ENCODE measurements at regions not wholly inside any gene's neighbourhood (a gene's known extent, or its start where the extent isn't known, plus 50 kb on each side); places are given as distances from the start of the nearest gene placed in this dataset.

DNA sequence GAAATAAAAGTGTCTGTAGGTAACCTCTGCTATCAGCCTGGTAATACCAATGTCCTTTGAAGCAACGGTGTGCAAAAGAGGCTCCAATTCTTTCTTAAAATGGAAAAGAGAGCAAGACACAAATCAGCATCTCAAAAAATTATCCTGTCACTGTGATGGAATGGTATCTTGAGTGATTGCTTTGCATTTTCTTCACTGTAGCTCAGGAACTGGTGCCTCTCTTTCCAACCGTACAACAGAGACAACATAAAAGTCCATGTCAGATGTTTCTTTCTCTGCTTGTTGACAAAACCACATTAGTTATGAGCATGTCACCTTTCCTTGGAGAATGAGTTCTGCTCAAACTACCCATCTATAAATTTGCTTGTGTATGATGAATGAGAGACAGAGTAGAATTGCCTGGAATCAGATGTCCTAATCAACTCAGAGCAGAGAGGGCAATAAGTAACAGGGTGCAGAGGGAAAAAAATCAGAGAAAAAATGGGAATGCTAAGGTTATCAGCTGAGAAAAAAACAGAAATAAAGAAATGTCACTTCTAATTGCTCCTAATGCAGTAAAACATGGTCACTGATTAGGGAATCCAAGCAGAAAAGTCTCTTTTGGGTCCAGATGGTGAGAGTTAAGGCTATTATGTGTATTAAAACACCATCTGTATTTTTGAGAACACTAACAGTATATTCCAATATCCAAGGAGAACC lies 465.0 kb upstream of the ATP2B1 start:
- Histone ChIP-seq H2AFZ (ENCODE audit: low read length, unreplicated experiment) (no peak overlapping the region), H3K4me3 (ENCODE audit: low read depth, low read length) (no peak overlapping the region), H3K79me2 (ENCODE audit: control insufficient read depth, insufficient read depth, low read length, unreplicated experiment) (no peaks in the 10 kb centered on the region), H3K4me1 (ENCODE audit: control insufficient read depth, insufficient read depth, low read length, unreplicated experiment) (no peaks in the 10 kb centered on the region), H3K36me3 (ENCODE audit: insufficient read depth, low read length) (no peaks in the 10 kb centered on the region), H3K27ac (ENCODE audit: low read depth, low read length) (no peak overlapping the region), H3K27me3 (ENCODE audit: insufficient read depth, low read length) (no peaks in the 10 kb centered on the region)

DNA sequence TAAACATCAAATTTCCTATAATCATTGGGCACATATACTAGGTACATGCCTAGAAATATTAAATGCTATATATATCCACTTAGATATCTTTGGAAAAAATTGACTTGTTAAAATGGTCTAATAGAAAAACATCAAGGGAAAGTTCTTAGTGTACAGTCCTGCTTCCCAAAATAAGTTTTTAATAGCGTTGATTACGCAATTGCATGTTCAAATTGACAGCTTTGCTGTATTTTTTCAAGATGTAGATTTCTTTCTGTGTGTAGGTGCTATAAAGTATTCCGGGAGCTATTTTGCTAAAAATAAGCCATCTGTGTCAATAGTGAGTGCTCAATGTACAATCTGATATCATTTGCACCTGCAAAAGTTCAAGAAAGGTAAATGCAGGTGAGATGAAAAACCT lies 463.9 kb upstream of the ATP2B1 start:
- Histone ChIP-seq H3K27me3 (ENCODE audit: insufficient read depth, low read length) (no peaks in the 10 kb centered on the region), H2AFZ (ENCODE audit: low read length, unreplicated experiment) (no peak overlapping the region), H3K4me3 (ENCODE audit: low read depth, low read length) (no peak overlapping the region), H3K4me1 (ENCODE audit: control insufficient read depth, insufficient read depth, low read length, unreplicated experiment) (no peaks in the 10 kb centered on the region), H3K27ac (ENCODE audit: low read depth, low read length) (no peak overlapping the region), H3K79me2 (ENCODE audit: control insufficient read depth, insufficient read depth, low read length, unreplicated experiment) (no peaks in the 10 kb centered on the region), H3K36me3 (ENCODE audit: insufficient read depth, low read length) (no peaks in the 10 kb centered on the region)

DNA sequence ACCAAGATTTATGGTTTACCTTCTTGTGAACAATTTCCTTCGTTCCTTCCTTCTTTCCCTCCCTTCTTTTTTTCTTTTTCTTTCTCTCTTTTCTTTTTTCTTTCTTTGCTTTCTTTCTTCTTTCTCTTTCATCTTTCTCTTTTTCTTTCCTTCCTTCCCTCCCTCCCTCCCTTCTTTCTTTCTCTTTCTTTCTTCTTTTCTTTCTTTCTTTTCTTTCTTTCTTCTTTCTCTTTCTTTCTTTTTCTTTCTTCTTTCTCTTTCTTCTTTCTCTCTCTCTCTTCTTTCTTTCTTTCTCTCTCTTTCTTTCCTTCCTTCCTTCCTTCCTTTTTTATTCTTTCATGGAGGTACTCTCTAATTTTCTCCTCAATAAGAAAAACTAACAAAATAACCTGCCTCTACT lies 462.1 kb upstream of the ATP2B1 start:
- H3K36me3 ChIP-seq (ENCODE audit: insufficient read depth, low read length), result no peaks in the 10 kb centered on the region
- no peaks in the 10 kb centered on the region for H3K79me2 ChIP-seq (ENCODE audit: control insufficient read depth, insufficient read depth, low read length, unreplicated experiment)
- H3K27ac ChIP-seq (ENCODE audit: low read depth, low read length), result no peak overlapping the region
- H3K27me3 ChIP-seq (ENCODE audit: insufficient read depth, low read length), result no peaks in the 10 kb centered on the region
- H2AFZ ChIP-seq (ENCODE audit: low read length, unreplicated experiment), result no peak overlapping the region
- no peaks in the 10 kb centered on the region for H3K4me1 ChIP-seq (ENCODE audit: control insufficient read depth, insufficient read depth, low read length, unreplicated experiment)
- H3K4me3 ChIP-seq (ENCODE audit: low read depth, low read length), result no peak overlapping the region

GRCh38 chr12:90167518-90168208 lies 459.0 kb upstream of the ATP2B1 start:
- no peak overlapping the region for H3K4me3 ChIP-seq (ENCODE audit: low read depth, low read length)
- no peaks in the 10 kb centered on the region for H3K79me2 ChIP-seq (ENCODE audit: control insufficient read depth, insufficient read depth, low read length, unreplicated experiment)
- no peaks in the 10 kb centered on the region for H3K36me3 ChIP-seq (ENCODE audit: insufficient read depth, low read length)
- no peak overlapping the region for H3K27ac ChIP-seq (ENCODE audit: low read depth, low read length)
- no peaks in the 10 kb centered on the region for H3K4me1 ChIP-seq (ENCODE audit: control insufficient read depth, insufficient read depth, low read length, unreplicated experiment)
- no peaks in the 10 kb centered on the region for H3K27me3 ChIP-seq (ENCODE audit: insufficient read depth, low read length)
- H2AFZ ChIP-seq (ENCODE audit: low read length, unreplicated experiment), result no peak overlapping the region

DNA sequence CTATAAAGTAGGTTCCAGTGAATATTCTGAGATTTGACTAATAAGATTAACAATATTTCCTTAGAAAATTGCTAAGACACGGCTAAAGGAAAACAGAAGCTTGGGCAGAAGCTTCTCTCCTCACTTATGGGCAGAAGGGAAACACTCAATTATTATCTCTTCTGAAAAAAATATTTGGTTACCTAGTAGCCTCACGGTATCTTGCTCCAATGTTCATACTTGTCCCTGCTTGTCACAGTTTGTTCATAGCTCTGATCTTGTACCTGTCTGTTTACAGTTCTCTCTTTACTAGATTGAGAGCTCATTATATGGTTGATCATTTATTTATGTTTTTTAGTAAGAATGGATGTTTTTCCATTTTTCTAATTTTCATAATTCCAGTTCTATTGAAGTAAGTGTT lies 458.0 kb upstream of the ATP2B1 start:
- Histone ChIP-seq H3K27ac (ENCODE audit: low read depth, low read length) (no peak overlapping the region), H2AFZ (ENCODE audit: low read length, unreplicated experiment) (no peak overlapping the region)

GRCh38 chr12:90166012-90166411 lies 457.4 kb upstream of the ATP2B1 start:
- no peak overlapping the region for H3K27ac ChIP-seq (ENCODE audit: low read depth, low read length)
- H3K27me3 ChIP-seq (ENCODE audit: insufficient read depth, low read length), result no peaks in the 10 kb centered on the region
- no peaks in the 10 kb centered on the region for H3K4me1 ChIP-seq (ENCODE audit: control insufficient read depth, insufficient read depth, low read length, unreplicated experiment)
- H2AFZ ChIP-seq (ENCODE audit: low read length, unreplicated experiment), result no peak overlapping the region
- no peak overlapping the region for H3K4me3 ChIP-seq (ENCODE audit: low read depth, low read length)
- no peaks in the 10 kb centered on the region for H3K79me2 ChIP-seq (ENCODE audit: control insufficient read depth, insufficient read depth, low read length, unreplicated experiment)
- no peaks in the 10 kb centered on the region for H3K36me3 ChIP-seq (ENCODE audit: insufficient read depth, low read length)

More for the DNA sequence above, 458.0 kb upstream of the ATP2B1 start:
- Histone ChIP-seq H3K36me3 (ENCODE audit: insufficient read depth, low read length) (no peaks in the 10 kb centered on the region), H3K79me2 (ENCODE audit: control insufficient read depth, insufficient read depth, low read length, unreplicated experiment) (no peaks in the 10 kb centered on the region), H3K27me3 (ENCODE audit: insufficient read depth, low read length) (no peaks in the 10 kb centered on the region), H3K4me3 (ENCODE audit: low read depth, low read length) (no peak overlapping the region), H3K4me1 (ENCODE audit: control insufficient read depth, insufficient read depth, low read length, unreplicated experiment) (no peaks in the 10 kb centered on the region)

GRCh38 chr12:90163975-90164374 lies 455.3 kb upstream of the ATP2B1 start:
- H3K4me3 ChIP-seq (ENCODE audit: low read depth, low read length), result no peak overlapping the region
- no peaks in the 10 kb centered on the region for H3K36me3 ChIP-seq (ENCODE audit: insufficient read depth, low read length)
- no peaks in the 10 kb centered on the region for H3K4me1 ChIP-seq (ENCODE audit: control insufficient read depth, insufficient read depth, low read length, unreplicated experiment)
- no peaks in the 10 kb centered on the region for H3K79me2 ChIP-seq (ENCODE audit: control insufficient read depth, insufficient read depth, low read length, unreplicated experiment)
- H3K27me3 ChIP-seq (ENCODE audit: insufficient read depth, low read length), result no peaks in the 10 kb centered on the region
- no peak overlapping the region for H2AFZ ChIP-seq (ENCODE audit: low read length, unreplicated experiment)
- H3K27ac ChIP-seq (ENCODE audit: low read depth, low read length), result no peak overlapping the region

DNA sequence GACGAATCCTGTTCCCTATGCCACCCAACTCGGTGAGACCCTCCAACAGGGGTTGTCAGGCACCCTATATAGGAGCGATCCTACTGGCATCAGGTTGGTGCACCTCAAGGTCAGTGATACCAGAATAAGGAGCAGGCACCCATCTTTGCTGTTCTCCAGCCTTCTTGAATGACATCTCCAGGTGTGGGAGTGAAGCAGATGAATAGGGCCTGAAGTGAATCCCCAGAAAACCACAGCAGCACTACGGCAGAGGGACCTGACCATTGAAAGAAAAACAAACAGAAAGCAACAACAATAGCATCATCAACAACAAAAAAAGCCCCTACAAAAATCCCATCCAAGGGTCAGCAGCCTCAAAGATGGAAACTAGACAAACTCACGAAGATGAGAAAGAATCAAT lies 445.2 kb upstream of the ATP2B1 start:
- Histone ChIP-seq H3K4me1 (ENCODE audit: control insufficient read depth, insufficient read depth, low read length, unreplicated experiment) (no peaks in the 10 kb centered on the region), H3K27me3 (ENCODE audit: insufficient read depth, low read length) (no peaks in the 10 kb centered on the region), H3K4me3 (ENCODE audit: low read depth, low read length) (no peak overlapping the region), H3K36me3 (ENCODE audit: insufficient read depth, low read length) (no peaks in the 10 kb centered on the region), H2AFZ (ENCODE audit: low read length, unreplicated experiment) (no peak overlapping the region), H3K27ac (ENCODE audit: low read depth, low read length) (no peak overlapping the region), H3K79me2 (ENCODE audit: control insufficient read depth, insufficient read depth, low read length, unreplicated experiment) (no peaks in the 10 kb centered on the region)

DNA sequence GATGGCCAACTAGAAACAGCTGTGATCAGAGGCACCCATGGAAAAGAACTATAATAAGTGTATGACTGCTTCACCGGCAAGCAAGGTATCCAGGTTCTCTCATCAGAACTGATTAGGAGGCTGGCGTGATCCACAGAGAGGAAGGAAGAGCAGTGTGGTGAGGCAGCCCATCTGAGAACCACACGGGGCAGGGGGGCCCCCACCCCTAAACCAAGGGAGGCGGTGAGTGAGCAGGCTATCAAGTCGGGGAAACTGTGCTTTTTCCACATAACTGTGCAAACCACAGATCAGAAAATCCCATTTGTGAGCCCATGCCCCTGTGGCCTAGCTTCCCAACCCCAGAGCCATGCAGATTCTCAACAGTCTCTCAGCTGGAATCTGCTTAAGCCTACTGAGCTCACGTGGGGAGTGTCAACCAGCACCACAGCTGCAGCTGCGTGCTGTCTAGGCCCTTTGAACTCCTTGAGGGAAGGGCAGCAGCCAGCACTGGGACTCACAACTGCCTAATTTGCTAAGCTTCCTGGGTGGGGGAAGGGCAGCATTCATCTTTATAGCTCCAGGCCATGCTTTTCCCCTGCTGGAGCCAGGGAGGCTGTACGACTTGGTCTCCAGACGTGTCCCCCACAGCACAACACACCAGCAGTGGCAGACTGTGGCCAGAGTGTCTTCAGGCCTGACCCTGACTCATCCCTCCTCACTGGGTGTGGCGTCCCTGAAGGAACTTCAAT lies 444.4 kb upstream of the ATP2B1 start:
- no peaks in the 10 kb centered on the region for H3K27me3 ChIP-seq (ENCODE audit: insufficient read depth, low read length)
- no peaks in the 10 kb centered on the region for H3K4me1 ChIP-seq (ENCODE audit: control insufficient read depth, insufficient read depth, low read length, unreplicated experiment)
- no peak overlapping the region for H3K27ac ChIP-seq (ENCODE audit: low read depth, low read length)
- H3K4me3 ChIP-seq (ENCODE audit: low read depth, low read length), result no peak overlapping the region
- H3K36me3 ChIP-seq (ENCODE audit: insufficient read depth, low read length), result no peaks in the 10 kb centered on the region
- H2AFZ ChIP-seq (ENCODE audit: low read length, unreplicated experiment), result no peak overlapping the region
- no peaks in the 10 kb centered on the region for H3K79me2 ChIP-seq (ENCODE audit: control insufficient read depth, insufficient read depth, low read length, unreplicated experiment)

DNA sequence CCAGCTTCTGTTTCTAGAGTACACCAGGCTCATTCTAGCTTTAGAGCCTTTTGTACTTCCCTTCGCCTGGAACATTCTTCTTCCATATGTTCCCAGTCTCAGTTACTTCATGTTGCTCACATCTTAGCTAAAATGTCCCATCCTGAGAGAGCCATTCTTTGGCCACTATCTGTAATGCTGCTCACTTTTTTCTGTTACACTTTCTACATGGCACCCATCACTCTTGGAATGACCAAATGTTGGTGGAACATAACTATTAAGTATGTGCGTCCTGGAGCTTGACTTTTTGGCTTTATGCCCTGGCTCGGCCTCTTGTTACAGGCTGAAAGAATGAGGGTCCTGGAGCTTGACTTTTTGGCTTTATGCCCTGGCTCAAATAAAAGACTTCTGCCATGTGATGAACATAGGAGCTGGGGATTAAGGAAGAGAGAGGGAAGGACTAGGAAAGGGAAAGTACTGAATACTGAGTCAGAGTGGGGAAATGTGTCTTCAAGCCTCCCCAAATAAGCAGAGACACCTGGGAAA lies 442.9 kb upstream of the ATP2B1 start:
- H3K4me3 ChIP-seq (ENCODE audit: low read depth, low read length), result no peak overlapping the region
- H2AFZ ChIP-seq (ENCODE audit: low read length, unreplicated experiment), result no peak overlapping the region
- no peak overlapping the region for H3K27ac ChIP-seq (ENCODE audit: low read depth, low read length)
- no peaks in the 10 kb centered on the region for H3K4me1 ChIP-seq (ENCODE audit: control insufficient read depth, insufficient read depth, low read length, unreplicated experiment)
- H3K27me3 ChIP-seq (ENCODE audit: insufficient read depth, low read length), result no peaks in the 10 kb centered on the region
- H3K36me3 ChIP-seq (ENCODE audit: insufficient read depth, low read length), result no peaks in the 10 kb centered on the region
- H3K79me2 ChIP-seq (ENCODE audit: control insufficient read depth, insufficient read depth, low read length, unreplicated experiment), result no peaks in the 10 kb centered on the region
